ENCODE measurements at regions not wholly inside any gene's neighbourhood (a gene's known extent, or its start where the extent isn't known, plus 50 kb on each side); places are given as distances from the start of the nearest gene placed in this dataset.
"Not testable (repeated sequence)": the region's sequence is repeated elsewhere in the genome, so short reads cannot be mapped to it uniquely, and the experiment has no call there.

DNA sequence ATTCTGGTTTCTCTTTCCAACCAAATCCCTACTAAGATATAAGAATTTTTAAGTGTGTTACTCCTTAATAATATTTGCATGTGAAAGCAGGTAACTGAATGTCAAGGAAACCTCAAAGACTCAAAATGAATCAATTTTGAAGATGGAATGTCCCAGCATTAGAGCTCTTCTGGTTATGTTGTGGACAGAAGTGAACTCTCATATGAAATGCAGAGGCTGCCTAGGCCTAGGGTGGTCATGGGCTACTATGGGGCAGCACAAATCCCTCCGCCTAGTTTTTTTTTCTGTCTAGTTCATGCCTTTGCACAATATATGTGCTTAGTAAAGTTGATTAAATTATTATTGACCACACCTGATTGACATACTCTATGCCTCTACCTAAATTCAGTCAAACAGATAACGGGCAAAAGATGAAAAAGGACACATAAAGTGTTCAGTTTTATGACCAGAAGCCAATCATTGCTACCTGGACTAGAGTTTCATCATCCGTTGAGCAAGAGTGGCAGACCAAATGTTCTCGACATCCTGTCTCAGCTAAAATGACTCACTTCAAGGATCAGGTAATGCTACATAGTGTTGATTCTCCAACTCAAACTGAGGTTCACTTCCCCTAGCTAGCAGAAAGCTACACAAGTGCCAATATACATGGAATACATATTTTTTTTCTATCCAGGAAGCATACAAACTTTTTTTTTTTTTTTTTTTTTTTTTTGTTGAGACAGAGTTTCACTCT is 1211.4 kb downstream of the VRK1 start:
- H3K4me1 ChIP-seq (ENCODE audit: control insufficient read depth, insufficient read depth, low read length), result no peaks in the 10 kb centered on the region
- H3K27ac ChIP-seq (ENCODE audit: low read length), result no peak overlapping the region
- no peaks in the 10 kb centered on the region for H3K9me3 ChIP-seq (ENCODE audit: control insufficient read depth, low read depth, low read length)
- H3K36me3 ChIP-seq (ENCODE audit: control insufficient read depth, insufficient read depth, low read length), result no peaks in the 10 kb centered on the region
- no peak for DNase-seq
- WGBS (ENCODE audit: insufficient coverage, low lambda C conversion rate), result no CpG with 5 or more reads among the region's 4 CpGs
- no peak overlapping the region for H3K4me3 ChIP-seq (ENCODE audit: low read length)
- no peaks in the 10 kb centered on the region for H3K27me3 ChIP-seq (ENCODE audit: control insufficient read depth, insufficient read depth, low read length)

DNA sequence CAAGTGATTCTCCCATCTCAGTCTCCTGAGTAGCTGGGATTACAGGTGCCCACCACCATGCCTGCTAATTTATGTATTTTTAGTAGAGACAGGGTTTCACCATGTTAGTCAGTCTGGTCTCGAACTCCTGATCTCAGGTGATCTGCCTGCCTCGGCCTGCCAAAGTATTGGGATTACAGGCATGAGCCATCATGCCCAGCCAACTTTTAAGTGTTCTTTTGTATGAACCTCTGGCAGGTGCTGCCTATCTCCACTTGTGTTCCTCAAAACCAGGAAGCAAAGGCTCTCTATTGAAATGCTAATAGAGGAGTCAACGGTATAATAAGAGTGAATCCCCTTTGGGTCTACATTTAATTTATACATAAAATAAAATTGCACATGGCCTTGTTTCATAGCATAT is 1212.0 kb downstream of the VRK1 start:
- H3K27me3 ChIP-seq (ENCODE audit: control insufficient read depth, insufficient read depth, low read length); H3K9me3 ChIP-seq (ENCODE audit: control insufficient read depth, low read depth, low read length); H3K4me3 ChIP-seq (ENCODE audit: low read length); DNase-seq; H3K4me1 ChIP-seq (ENCODE audit: control insufficient read depth, insufficient read depth, low read length); H3K36me3 ChIP-seq (ENCODE audit: control insufficient read depth, insufficient read depth, low read length); H3K27ac ChIP-seq (ENCODE audit: low read length): not testable (repeated sequence)
- no CpG with 5 or more reads among the region's 3 CpGs for WGBS (ENCODE audit: insufficient coverage, low lambda C conversion rate)

- H3K36me3 ChIP-seq (ENCODE audit: control insufficient read depth, insufficient read depth, low read length), result no peaks in the 10 kb centered on the region
- 64% methylated on average over 2 of the region's 2 CpGs for WGBS (ENCODE audit: insufficient coverage, low lambda C conversion rate)
- H3K27me3 ChIP-seq (ENCODE audit: control insufficient read depth, insufficient read depth, low read length), result no peaks in the 10 kb centered on the region
- no peak overlapping the region for H3K4me3 ChIP-seq (ENCODE audit: low read length)
- no peak for DNase-seq
- H3K4me1 ChIP-seq (ENCODE audit: control insufficient read depth, insufficient read depth, low read length), result no peaks in the 10 kb centered on the region
- H3K27ac ChIP-seq (ENCODE audit: low read length), result no peak overlapping the region
- peaks cover 2% of the 10 kb centered on the region for H3K9me3 ChIP-seq (ENCODE audit: control insufficient read depth, low read depth, low read length)
Measured at GRCh38 chr14:98010784-98011183, 1213.6 kb downstream of the VRK1 start.

DNA sequence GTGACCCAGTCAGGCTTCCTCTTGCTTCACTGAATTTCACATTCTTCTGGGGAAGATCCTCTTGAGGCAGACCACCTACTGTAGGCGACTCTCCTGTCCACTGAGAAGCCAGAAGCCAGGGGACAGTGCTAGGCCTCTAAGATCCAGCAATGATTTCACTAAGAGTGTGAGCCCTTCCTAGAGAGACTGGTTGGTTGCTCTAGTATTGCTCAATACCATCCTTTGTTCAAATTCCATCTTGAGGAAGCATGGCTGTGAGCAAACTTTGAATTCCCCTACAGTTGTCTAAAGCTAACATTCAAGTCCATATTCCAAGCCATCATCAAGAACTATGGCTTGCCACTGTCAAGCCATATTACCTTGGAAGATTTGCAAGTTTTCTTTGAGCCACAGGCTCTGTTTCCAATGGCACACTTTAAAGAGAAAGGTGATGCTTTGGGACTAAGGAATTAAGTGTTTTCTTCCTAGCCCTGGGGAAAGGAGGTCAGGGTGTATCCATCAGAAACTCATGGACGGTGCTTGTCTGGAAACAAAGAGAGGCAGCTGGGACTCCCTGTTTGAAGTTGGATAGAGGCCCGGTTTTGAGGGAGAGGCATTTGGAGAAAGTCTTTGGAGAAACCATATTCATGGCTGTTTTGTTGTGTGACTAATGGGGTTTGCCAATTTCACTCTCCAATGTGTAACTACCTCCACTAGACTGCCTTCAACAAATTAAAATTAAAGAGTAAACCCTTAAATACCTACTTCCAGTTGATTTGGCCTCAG is 1217.9 kb downstream of the VRK1 start:
- Histone ChIP-seq H3K27ac (ENCODE audit: low read length) (no peak overlapping the region), H3K27me3 (ENCODE audit: control insufficient read depth, insufficient read depth, low read length) (no peaks in the 10 kb centered on the region), H3K4me1 (ENCODE audit: control insufficient read depth, insufficient read depth, low read length) (no peaks in the 10 kb centered on the region), H3K4me3 (ENCODE audit: low read length) (no peak overlapping the region), H3K36me3 (ENCODE audit: control insufficient read depth, insufficient read depth, low read length) (no peaks in the 10 kb centered on the region), H3K9me3 (ENCODE audit: control insufficient read depth, low read depth, low read length) (peaks cover 2% of the 10 kb centered on the region)
- WGBS (ENCODE audit: insufficient coverage, low lambda C conversion rate), result 100% methylated on average over 1 of the region's 3 CpGs
- DNase-seq, result no peak

DNA sequence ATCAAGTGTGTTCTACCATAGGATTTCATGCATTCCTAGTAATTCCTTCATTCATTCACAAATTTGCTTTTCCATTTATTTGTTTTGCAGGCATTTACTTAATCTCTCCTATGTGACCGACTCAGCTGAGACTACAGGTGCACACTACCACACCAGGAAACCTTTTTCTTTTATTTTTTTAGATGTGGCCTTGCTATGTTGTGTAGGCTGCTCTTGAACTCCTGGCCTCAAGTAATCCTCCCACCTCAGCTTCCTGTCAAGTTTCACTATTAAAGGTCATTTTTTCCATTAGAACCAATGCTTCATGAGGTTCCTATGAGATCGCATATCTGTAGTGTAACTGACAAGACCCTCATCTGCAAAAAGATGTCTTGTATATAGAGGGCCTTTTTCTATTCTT is 1218.7 kb downstream of the VRK1 start:
- H3K4me3 ChIP-seq (ENCODE audit: low read length), result no peak overlapping the region
- no peak for DNase-seq
- H3K4me1 ChIP-seq (ENCODE audit: control insufficient read depth, insufficient read depth, low read length), result no peaks in the 10 kb centered on the region
- H3K27ac ChIP-seq (ENCODE audit: low read length), result no peak overlapping the region
- H3K36me3 ChIP-seq (ENCODE audit: control insufficient read depth, insufficient read depth, low read length), result no peaks in the 10 kb centered on the region
- peaks cover 2% of the 10 kb centered on the region for H3K9me3 ChIP-seq (ENCODE audit: control insufficient read depth, low read depth, low read length)
- 100% methylated on average over 1 of the region's 2 CpGs for WGBS (ENCODE audit: insufficient coverage, low lambda C conversion rate)
- H3K27me3 ChIP-seq (ENCODE audit: control insufficient read depth, insufficient read depth, low read length), result no peaks in the 10 kb centered on the region

DNA sequence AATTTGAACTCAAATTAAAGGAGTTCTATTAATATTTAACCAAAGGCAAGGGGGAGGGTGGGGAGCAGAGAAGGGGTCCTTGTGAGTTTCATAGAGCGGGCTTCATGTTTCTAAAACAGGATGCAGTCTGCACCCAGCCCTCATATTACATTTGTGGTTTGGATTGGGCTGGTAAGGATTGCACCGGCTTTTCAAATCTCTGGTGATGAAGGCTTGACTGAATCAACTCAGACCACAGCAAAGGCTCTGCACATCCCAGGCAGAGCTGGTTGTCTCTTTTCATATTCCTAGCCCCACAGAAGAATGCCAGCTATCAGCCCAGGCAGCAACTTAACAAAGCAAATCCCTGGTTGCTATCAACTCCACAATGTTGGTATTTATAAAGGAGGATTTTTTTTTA is 1221.4 kb downstream of the VRK1 start:
- H3K27ac ChIP-seq (ENCODE audit: low read length), result no peak overlapping the region
- DNase-seq, result no peak
- no peaks in the 10 kb centered on the region for H3K4me1 ChIP-seq (ENCODE audit: control insufficient read depth, insufficient read depth, low read length)
- no peaks in the 10 kb centered on the region for H3K36me3 ChIP-seq (ENCODE audit: control insufficient read depth, insufficient read depth, low read length)
- no peaks in the 10 kb centered on the region for H3K27me3 ChIP-seq (ENCODE audit: control insufficient read depth, insufficient read depth, low read length)
- no CpG with 5 or more reads among the region's 2 CpGs for WGBS (ENCODE audit: insufficient coverage, low lambda C conversion rate)
- H3K4me3 ChIP-seq (ENCODE audit: low read length), result no peak overlapping the region
- H3K9me3 ChIP-seq (ENCODE audit: control insufficient read depth, low read depth, low read length), result peaks cover 2% of the 10 kb centered on the region

GRCh38 chr14:98022541-98023520 is 1225.6 kb downstream of the VRK1 start:
- Histone ChIP-seq H3K4me3 (ENCODE audit: low read length) (no peak overlapping the region), H3K27me3 (ENCODE audit: control insufficient read depth, insufficient read depth, low read length) (no peaks in the 10 kb centered on the region), H3K36me3 (ENCODE audit: control insufficient read depth, insufficient read depth, low read length) (no peaks in the 10 kb centered on the region), H3K27ac (ENCODE audit: low read length) (no peak overlapping the region), H3K9me3 (ENCODE audit: control insufficient read depth, low read depth, low read length) (no peaks in the 10 kb centered on the region), H3K4me1 (ENCODE audit: control insufficient read depth, insufficient read depth, low read length) (no peaks in the 10 kb centered on the region)
- no peak for DNase-seq
- WGBS (ENCODE audit: insufficient coverage, low lambda C conversion rate), result 0% methylated on average over 1 of the region's 11 CpGs

DNA sequence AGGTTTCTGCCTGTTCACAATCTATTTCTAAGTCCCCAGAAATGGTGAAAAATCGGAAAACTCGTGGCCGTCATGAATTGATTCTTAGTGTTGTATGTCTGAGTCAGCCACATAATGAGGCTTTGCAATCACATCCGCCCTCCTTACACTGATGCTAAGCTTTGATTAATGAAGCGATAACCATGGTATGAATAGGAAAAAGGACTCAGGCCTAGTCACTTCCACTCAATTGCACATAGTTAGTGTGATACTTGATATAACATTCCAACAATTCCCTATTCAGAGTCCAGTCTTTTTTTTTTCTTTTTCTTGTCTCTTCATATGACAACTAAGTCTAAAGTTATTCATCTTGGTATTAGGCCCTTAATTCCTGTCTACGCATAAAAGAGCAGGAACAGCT is 1231.0 kb downstream of the VRK1 start:
- no peaks in the 10 kb centered on the region for H3K27me3 ChIP-seq (ENCODE audit: control insufficient read depth, insufficient read depth, low read length)
- no peaks in the 10 kb centered on the region for H3K4me1 ChIP-seq (ENCODE audit: control insufficient read depth, insufficient read depth, low read length)
- no peaks in the 10 kb centered on the region for H3K9me3 ChIP-seq (ENCODE audit: control insufficient read depth, low read depth, low read length)
- no peak for DNase-seq
- WGBS (ENCODE audit: insufficient coverage, low lambda C conversion rate), result no CpG with 5 or more reads among the region's 6 CpGs
- no peaks in the 10 kb centered on the region for H3K36me3 ChIP-seq (ENCODE audit: control insufficient read depth, insufficient read depth, low read length)
- no peak overlapping the region for H3K4me3 ChIP-seq (ENCODE audit: low read length)
- no peak overlapping the region for H3K27ac ChIP-seq (ENCODE audit: low read length)

- Histone ChIP-seq H3K27me3 (ENCODE audit: control insufficient read depth, insufficient read depth, low read length) (no peaks in the 10 kb centered on the region), H3K27ac (ENCODE audit: low read length) (no peak overlapping the region), H3K36me3 (ENCODE audit: control insufficient read depth, insufficient read depth, low read length) (no peaks in the 10 kb centered on the region), H3K9me3 (ENCODE audit: control insufficient read depth, low read depth, low read length) (no peaks in the 10 kb centered on the region), H3K4me3 (ENCODE audit: low read length) (no peak overlapping the region), H3K4me1 (ENCODE audit: control insufficient read depth, insufficient read depth, low read length) (no peaks in the 10 kb centered on the region)
- 83% methylated on average over 1 of the region's 4 CpGs for WGBS (ENCODE audit: insufficient coverage, low lambda C conversion rate)
- no peak for DNase-seq
Measured at GRCh38 chr14:98035396-98035795, 1236.6 kb downstream of the BCL11B start.

DNA sequence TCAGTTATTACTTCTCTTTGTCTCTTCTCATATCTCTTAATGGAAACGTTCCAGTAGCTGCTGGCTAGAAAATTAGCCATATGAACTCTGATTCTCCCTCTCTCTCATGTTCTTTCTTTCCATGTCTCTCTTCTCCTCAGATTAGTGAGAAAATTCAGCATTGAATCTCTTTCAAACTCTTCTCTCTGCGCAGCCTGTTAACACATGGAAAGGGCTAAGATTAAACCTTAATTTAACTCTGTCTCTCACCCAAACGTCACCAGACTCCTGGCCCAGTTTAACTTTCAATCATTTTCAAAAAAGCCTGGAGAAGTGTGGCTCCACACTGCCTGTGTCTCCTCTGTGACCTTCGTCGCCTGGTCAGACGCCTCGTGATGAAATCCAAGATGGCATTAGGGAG is 1234.2 kb downstream of the BCL11B start:
- Histone ChIP-seq H3K27me3 (ENCODE audit: control insufficient read depth, insufficient read depth, low read length) (no peaks in the 10 kb centered on the region), H3K4me3 (ENCODE audit: low read length) (no peak overlapping the region), H3K27ac (ENCODE audit: low read length) (no peak overlapping the region), H3K36me3 (ENCODE audit: control insufficient read depth, insufficient read depth, low read length) (no peaks in the 10 kb centered on the region), H3K4me1 (ENCODE audit: control insufficient read depth, insufficient read depth, low read length) (no peaks in the 10 kb centered on the region), H3K9me3 (ENCODE audit: control insufficient read depth, low read depth, low read length) (no peaks in the 10 kb centered on the region)
- no peak for DNase-seq
- 60% methylated on average over 1 of the region's 7 CpGs for WGBS (ENCODE audit: insufficient coverage, low lambda C conversion rate)
